CD14-positive monocyte (primary cell): ENCODE measurements at regions not wholly inside any gene's neighbourhood (a gene's known extent, or its start where the extent isn't known, plus 50 kb on each side); places are given as distances from the start of the nearest gene placed in this dataset.

Experiments
- DNase-seq, 3 donors: peaks; one replicate each; pipeline ENCODE4 v3.0.0-alpha.2; 2011 to 2022
- H2AFZ ChIP-seq: 2 replicates; pipeline ENCODE4 v1.6.0; 2012; ENCODE audit warnings: mild to moderate bottlenecking, low read depth, low read length, inconsistent platforms; ENCODE audit not compliant: insufficient read depth, poor library complexity, severe bottlenecking
- H3K27ac ChIP-seq, 2 donors: 1 replicate in 1 of 2; 2 replicates in 1 of 2; pipeline ENCODE4 v1.5.1; 2012 to 2013; ENCODE audit warnings: low read length in 2 of 2, control low read depth in 1 of 2, inconsistent platforms in 1 of 2, low read depth in 1 of 2, mild to moderate bottlenecking in 1 of 2
- H3K27me3 ChIP-seq, 2 donors: one replicate each; pipeline versions ENCODE4 v1.6.0 to v1.6.1; 2011 to 2013; ENCODE audit warnings: low read length in 2 of 2; ENCODE audit not compliant: control insufficient read depth in 2 of 2, insufficient read depth in 2 of 2
- H3K36me3 ChIP-seq, 2 donors: replicated peaks in 1 of 2; 1 replicate in 1 of 2; 2 replicates in 1 of 2; pipeline versions ENCODE4 v1.5.1 to v1.6.1; 2012 to 2013; ENCODE audit warnings: low read length in 2 of 2, control low read depth in 1 of 2, inconsistent platforms in 1 of 2, mild to moderate bottlenecking in 1 of 2; ENCODE audit not compliant: insufficient read depth in 2 of 2, control insufficient read depth in 1 of 2
- H3K4me1 ChIP-seq, 2 donors: 1 replicate in 1 of 2; 2 replicates in 1 of 2; pipeline versions ENCODE4 v1.5.1 to v1.6.1; 2012 to 2013; ENCODE audit warnings: low read length in 2 of 2, control low read depth in 1 of 2, inconsistent platforms in 1 of 2, mild to moderate bottlenecking in 1 of 2, moderate library complexity in 1 of 2; ENCODE audit not compliant: insufficient read depth in 2 of 2, control insufficient read depth in 1 of 2
- H3K4me2 ChIP-seq: replicated peaks from 2 replicates; pipeline ENCODE3; 2012; ENCODE audit warnings: low read length, moderate library complexity, mild to moderate bottlenecking; ENCODE audit not compliant: poor library complexity, severe bottlenecking; ENCODE audit errors: extremely low read depth
- H3K4me3 ChIP-seq, 3 experiments: fragments of 200-600 bp in 1 of 3; sonication (generic) in 1 of 3; replicated peaks in 1 of 3; 1 replicate in 2 of 3; 2 replicates in 1 of 3; pipeline ENCODE4 v1.5.1; 2011 to 2013; ENCODE audit warnings: low read length in 3 of 3, mild to moderate bottlenecking in 3 of 3, control low read depth in 2 of 3, low read depth in 2 of 3, inconsistent platforms in 1 of 3, moderate library complexity in 1 of 3
- H3K79me2 ChIP-seq: 2 replicates; pipeline ENCODE4 v1.6.0; 2012; ENCODE audit warnings: mild to moderate bottlenecking, control low read depth, inconsistent platforms, low read length, moderate library complexity; ENCODE audit not compliant: insufficient read depth
- H3K9ac ChIP-seq: 2 replicates; pipeline ENCODE4 v1.6.0; 2017; ENCODE audit warnings: low read length, mild to moderate bottlenecking; ENCODE audit not compliant: insufficient read depth, poor library complexity, severe bottlenecking
- H3K9me3 ChIP-seq, 2 donors: replicated peaks in 1 of 2; 1 replicate in 1 of 2; 2 replicates in 1 of 2; pipeline versions ENCODE4 v1.5.1 to v1.6.1; 2012 to 2013; ENCODE audit warnings: low read length in 2 of 2, control low read depth in 1 of 2; ENCODE audit not compliant: control insufficient read depth in 1 of 2, insufficient read depth in 1 of 2
- H4K20me1 ChIP-seq: 2 replicates; pipeline ENCODE4 v1.6.0; 2012; ENCODE audit warnings: mild to moderate bottlenecking, low read length, control low read depth, moderate library complexity; ENCODE audit not compliant: insufficient read depth
- H3K27ac Mint-ChIP-seq, 7 donors: one replicate each; pipeline ENCODE4 v1.8.0; 2020; ENCODE audit warnings: mild to moderate bottlenecking in 7 of 7, mixed read lengths in 7 of 7, moderate library complexity in 6 of 7, inconsistent platforms in 2 of 7
- H3K27me3 Mint-ChIP-seq, 3 donors: one replicate each; pipeline ENCODE4 v1.8.0; 2021 to 2022; ENCODE audit warnings: low read depth in 3 of 3, mild to moderate bottlenecking in 3 of 3, mixed read lengths in 3 of 3, moderate library complexity in 3 of 3, inconsistent platforms in 1 of 3
- H3K36me3 Mint-ChIP-seq, 2 donors: one replicate each; pipeline ENCODE4 v1.8.0; 2020; ENCODE audit warnings: mixed read lengths in 2 of 2, inconsistent platforms in 1 of 2, mild to moderate bottlenecking in 1 of 2
- H3K4me1 Mint-ChIP-seq: one replicate; pipeline ENCODE4 v1.8.0; 2020; ENCODE audit warnings: mild to moderate bottlenecking, mixed read lengths
- H3K4me3 Mint-ChIP-seq, 2 donors: one replicate each; pipeline ENCODE4 v1.8.0; 2020; ENCODE audit warnings: mild to moderate bottlenecking in 2 of 2, mixed read lengths in 2 of 2, moderate library complexity in 1 of 2
- H3K9me3 Mint-ChIP-seq, 7 donors: one replicate each; pipeline ENCODE4 v1.8.0; 2020 to 2022; ENCODE audit warnings: mixed read lengths in 7 of 7, mild to moderate bottlenecking in 6 of 7, moderate library complexity in 6 of 7, inconsistent platforms in 2 of 7
- WGBS: methylation state at CpG from one replicate; pipeline ENCODE4 v1.1.5; 2013; ENCODE audit warnings: missing lambda C conversion rate; ENCODE audit not compliant: insufficient coverage; 5-methylcytosine and 5-hydroxymethylcytosine counted together
- intact Hi-C, 2 donors: fragments of 100-400 bp; cut with micrococcal nuclease; formaldehyde crosslinking; loops; one replicate each; pipeline versions ENCODE4 v1.15.0 to v1.15.1; 2023
- TF ChIP-seq, protein P1 (sequence below): fragments of 200-600 bp; IDR thresholded peaks from one replicate; pipeline ENCODE4 v1.8.0; 2022; ENCODE audit warnings: antibody characterized with exemption, mild to moderate bottlenecking

GRCh38 chr5:91941588-91941987 is 558.5 kb upstream of the ARRDC3 start:
- no peaks in the 10 kb centered on the region for H4K20me1 ChIP-seq
- TF ChIP-seq, protein P1, sequence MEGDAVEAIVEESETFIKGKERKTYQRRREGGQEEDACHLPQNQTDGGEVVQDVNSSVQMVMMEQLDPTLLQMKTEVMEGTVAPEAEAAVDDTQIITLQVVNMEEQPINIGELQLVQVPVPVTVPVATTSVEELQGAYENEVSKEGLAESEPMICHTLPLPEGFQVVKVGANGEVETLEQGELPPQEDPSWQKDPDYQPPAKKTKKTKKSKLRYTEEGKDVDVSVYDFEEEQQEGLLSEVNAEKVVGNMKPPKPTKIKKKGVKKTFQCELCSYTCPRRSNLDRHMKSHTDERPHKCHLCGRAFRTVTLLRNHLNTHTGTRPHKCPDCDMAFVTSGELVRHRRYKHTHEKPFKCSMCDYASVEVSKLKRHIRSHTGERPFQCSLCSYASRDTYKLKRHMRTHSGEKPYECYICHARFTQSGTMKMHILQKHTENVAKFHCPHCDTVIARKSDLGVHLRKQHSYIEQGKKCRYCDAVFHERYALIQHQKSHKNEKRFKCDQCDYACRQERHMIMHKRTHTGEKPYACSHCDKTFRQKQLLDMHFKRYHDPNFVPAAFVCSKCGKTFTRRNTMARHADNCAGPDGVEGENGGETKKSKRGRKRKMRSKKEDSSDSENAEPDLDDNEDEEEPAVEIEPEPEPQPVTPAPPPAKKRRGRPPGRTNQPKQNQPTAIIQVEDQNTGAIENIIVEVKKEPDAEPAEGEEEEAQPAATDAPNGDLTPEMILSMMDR, result no peak
- H3K79me2 ChIP-seq, result no peaks in the 10 kb centered on the region
- no peaks in the 10 kb centered on the region for H3K36me3 Mint-ChIP-seq
- intact Hi-C loops, result no loop called here
- H3K4me1 Mint-ChIP-seq, result no peaks in the 10 kb centered on the region
- H3K27me3 ChIP-seq, result no peaks in the 10 kb centered on the region
- H3K4me1 ChIP-seq, result no peaks in the 10 kb centered on the region
- H3K36me3 ChIP-seq, result no peaks in the 10 kb centered on the region
- H3K27me3 Mint-ChIP-seq, result peaks cover 0 to 3% (median 0%) of the 10 kb centered on the region in 3 donors
- no peak for DNase-seq
- H3K4me2 ChIP-seq, result no peak overlapping the region
- no peaks in the 10 kb centered on the region for H3K9me3 Mint-ChIP-seq
- no peak overlapping the region for H3K4me3 Mint-ChIP-seq
- no peaks in the 10 kb centered on the region for H3K9me3 ChIP-seq
- no peak overlapping the region for H3K27ac Mint-ChIP-seq
- H3K9ac ChIP-seq, result no peak overlapping the region
- H3K27ac ChIP-seq, result no peak overlapping the region
- no CpG with 5 or more reads among the region's 1 CpG for WGBS
- no peak overlapping the region for H3K4me3 ChIP-seq
- no peak overlapping the region for H2AFZ ChIP-seq

- Mint-ChIP-seq H3K27ac (no peak overlapping the region), H3K36me3 (no peaks in the 10 kb centered on the region), H3K4me1 (no peaks in the 10 kb centered on the region), H3K9me3 (no peaks in the 10 kb centered on the region), H3K4me3 (no peak overlapping the region), H3K27me3 (peaks cover 0 to 3% (median 0%) of the 10 kb centered on the region in 3 donors)
- Histone ChIP-seq H2AFZ (no peak overlapping the region), H3K4me3 (no peak overlapping the region), H3K9me3 (no peaks in the 10 kb centered on the region), H3K36me3 (no peaks in the 10 kb centered on the region), H3K27me3 (no peaks in the 10 kb centered on the region), H3K27ac (no peak overlapping the region), H4K20me1 (no peaks in the 10 kb centered on the region), H3K79me2 (no peaks in the 10 kb centered on the region), H3K9ac (no peak overlapping the region), H3K4me2 (no peak overlapping the region), H3K4me1 (no peaks in the 10 kb centered on the region)
- TF ChIP-seq, protein P1, result no peak
- intact Hi-C loops, result no loop called here
- DNase-seq, result no peak
Measured at GRCh38 chr5:91938441-91938840, 555.3 kb upstream of the ARRDC3 start.
